Nephron progenitor cell (in vitro differentiated cells): ENCODE measurements at regions not wholly inside any gene's neighbourhood (a gene's known extent, or its start where the extent isn't known, plus 50 kb on each side); places are given as distances from the start of the nearest gene placed in this dataset.

Experiments
- DNase-seq: peaks from one replicate; pipeline ENCODE4 v3.0.0; 2021
- H3K27ac Mint-ChIP-seq: 2 replicates; pipeline ENCODE4 v1.8.0; 2021; ENCODE audit warnings: mild to moderate bottlenecking, moderate library complexity, mixed read lengths
- H3K27me3 Mint-ChIP-seq: 2 replicates; pipeline ENCODE4 v1.8.0; 2021; ENCODE audit warnings: mild to moderate bottlenecking, low read depth, mixed read lengths; ENCODE audit not compliant: poor library complexity
- H3K36me3 Mint-ChIP-seq: 2 replicates; pipeline ENCODE4 v1.8.0; 2021; ENCODE audit warnings: low read depth, mixed read lengths
- H3K4me1 Mint-ChIP-seq: 2 replicates; pipeline ENCODE4 v1.8.0; 2021; ENCODE audit warnings: mixed read lengths
- H3K4me3 Mint-ChIP-seq: 2 replicates; pipeline ENCODE4 v1.8.0; 2021; ENCODE audit warnings: mild to moderate bottlenecking, moderate library complexity, mixed read lengths
- H3K9me3 Mint-ChIP-seq: 2 replicates; pipeline ENCODE4 v1.8.0; 2021; ENCODE audit warnings: mild to moderate bottlenecking, moderate library complexity, mixed read lengths
- CTCF ChIP-seq: fragments of 200-600 bp; sonication (generic); IDR thresholded peaks from 2 replicates; pipeline ENCODE4 v1.5.0; 2021; ENCODE audit warnings: antibody characterized with exemption

- TF ChIP-seq CTCF: no peak
- Mint-ChIP-seq H3K36me3 (no peaks in the 10 kb centered on the region), H3K27ac (no peak overlapping the region), H3K9me3 (no peaks in the 10 kb centered on the region), H3K27me3 (no peaks in the 10 kb centered on the region), H3K4me3 (no peak overlapping the region), H3K4me1 (no peaks in the 10 kb centered on the region)
- DNase-seq: no peak
Measured at GRCh38 chr2:182618672-182619079, 97.4 kb upstream of the DNAJC10 start.

GRCh38 chr2:182619276-182619675 lies 96.8 kb upstream of the DNAJC10 start:
- H3K4me3 Mint-ChIP-seq: no peak overlapping the region
- TF ChIP-seq CTCF: no peak
- no peaks in the 10 kb centered on the region for H3K9me3 Mint-ChIP-seq
- H3K36me3 Mint-ChIP-seq: no peaks in the 10 kb centered on the region
- H3K27ac Mint-ChIP-seq: no peak overlapping the region
- no peak for DNase-seq
- no peaks in the 10 kb centered on the region for H3K27me3 Mint-ChIP-seq
- no peaks in the 10 kb centered on the region for H3K4me1 Mint-ChIP-seq

- DNase-seq: no peak
- no peaks in the 10 kb centered on the region for H3K9me3 Mint-ChIP-seq
- H3K27me3 Mint-ChIP-seq: no peaks in the 10 kb centered on the region
- H3K4me3 Mint-ChIP-seq: no peak overlapping the region
- no peaks in the 10 kb centered on the region for H3K4me1 Mint-ChIP-seq
- no peak overlapping the region for H3K27ac Mint-ChIP-seq
- H3K36me3 Mint-ChIP-seq: no peaks in the 10 kb centered on the region
- no peak for TF ChIP-seq CTCF
Measured at GRCh38 chr2:182621191-182621590, 94.9 kb upstream of the DNAJC10 start.

GRCh38 chr2:182621810-182622209 lies 94.2 kb upstream of the DNAJC10 start:
- no peak overlapping the region for H3K27ac Mint-ChIP-seq
- DNase-seq: no peak
- H3K9me3 Mint-ChIP-seq: no peaks in the 10 kb centered on the region
- no peaks in the 10 kb centered on the region for H3K27me3 Mint-ChIP-seq
- H3K36me3 Mint-ChIP-seq: no peaks in the 10 kb centered on the region
- no peaks in the 10 kb centered on the region for H3K4me1 Mint-ChIP-seq
- TF ChIP-seq CTCF: no peak
- H3K4me3 Mint-ChIP-seq: no peak overlapping the region

GRCh38 chr2:182622231-182622630 lies 93.8 kb upstream of the DNAJC10 start:
- DNase-seq: no peak
- TF ChIP-seq CTCF: no peak
- H3K4me1 Mint-ChIP-seq: no peaks in the 10 kb centered on the region
- H3K27ac Mint-ChIP-seq: no peak overlapping the region
- H3K4me3 Mint-ChIP-seq: no peak overlapping the region
- no peaks in the 10 kb centered on the region for H3K36me3 Mint-ChIP-seq
- H3K27me3 Mint-ChIP-seq: no peaks in the 10 kb centered on the region
- no peaks in the 10 kb centered on the region for H3K9me3 Mint-ChIP-seq

- Mint-ChIP-seq H3K27me3 (no peaks in the 10 kb centered on the region), H3K36me3 (no peaks in the 10 kb centered on the region), H3K27ac (peak overlapping the region; percentile 47), H3K9me3 (no peaks in the 10 kb centered on the region), H3K4me1 (no peaks in the 10 kb centered on the region), H3K4me3 (no peak overlapping the region)
- TF ChIP-seq CTCF: no peak
- no peak for DNase-seq
Measured at GRCh38 chr2:182625814-182626213, 90.2 kb upstream of the DNAJC10 start.
